ENCODE measurements at regions not wholly inside any gene's neighbourhood (a gene's known extent, or its start where the extent isn't known, plus 50 kb on each side); places are given as distances from the start of the nearest gene placed in this dataset.

- in situ Hi-C loops (cut with MboI; ENCODE audit: low sequenced_read_pairs in 4 of 4) (no loop called here), intact Hi-C loops (cut with DNase I; ENCODE audit: low total_unique reads) (no loop called here)
- Histone ChIP-seq H3K9me3 (no peaks in the 10 kb centered on the region), H3K4me3 (no peak overlapping the region), H3K36me3 (no peaks in the 10 kb centered on the region), H3K4me1 (peaks cover 0 to 6% of the 10 kb centered on the region in 2 donors), H3K27me3 (no peaks in the 10 kb centered on the region), H3K27ac (no peak overlapping the region)
- ATAC-seq (no peak), DNase-seq (no peak)
- no peak for TF ChIP-seq POLR2A (IDR thresholded peaks at IDR 0.05)
- no peak for TF ChIP-seq CTCF (IDR thresholded peaks at IDR 0.05 in 4 of 5, conservative IDR thresholded peaks at IDR 0.05 in 1 of 5)
Measured at GRCh38 chr9:18359335-18359734, 114.6 kb upstream of the ADAMTSL1 start.

- DNase-seq (no peak), ATAC-seq (no peak)
- TF ChIP-seq POLR2A (IDR thresholded peaks at IDR 0.05) (no peak), CTCF (IDR thresholded peaks at IDR 0.05 in 4 of 5, conservative IDR thresholded peaks at IDR 0.05 in 1 of 5) (no peak)
- in situ Hi-C loops (cut with MboI; ENCODE audit: low sequenced_read_pairs in 4 of 4) (no loop called here), intact Hi-C loops (cut with DNase I; ENCODE audit: low total_unique reads) (no loop called here)
- H3K36me3 ChIP-seq = no peaks in the 10 kb centered on the region
- no peak overlapping the region for H3K4me3 ChIP-seq
- H3K27me3 ChIP-seq = no peaks in the 10 kb centered on the region
- no peaks in the 10 kb centered on the region for H3K9me3 ChIP-seq
- peaks cover 0 to 6% of the 10 kb centered on the region in 2 donors for H3K4me1 ChIP-seq
- no peak overlapping the region for H3K27ac ChIP-seq
Measured at GRCh38 chr9:18360005-18360404, 113.9 kb upstream of the ADAMTSL1 start.

GRCh38 chr9:18361646-18362045, 112.3 kb upstream of the ADAMTSL1 start:
- Histone ChIP-seq H3K36me3 (no peaks in the 10 kb centered on the region), H3K27ac (no peak overlapping the region), H3K4me3 (no peak overlapping the region), H3K4me1 (peaks cover 0 to 6% of the 10 kb centered on the region in 2 donors), H3K9me3 (no peaks in the 10 kb centered on the region), H3K27me3 (no peaks in the 10 kb centered on the region)
- in situ Hi-C loops (cut with MboI; ENCODE audit: low sequenced_read_pairs in 4 of 4) (no loop called here), intact Hi-C loops (cut with DNase I; ENCODE audit: low total_unique reads) (no loop called here)
- no peak for DNase-seq
- ATAC-seq = no peak
- TF ChIP-seq POLR2A (IDR thresholded peaks at IDR 0.05) = no peak
- TF ChIP-seq CTCF (IDR thresholded peaks at IDR 0.05 in 4 of 5, conservative IDR thresholded peaks at IDR 0.05 in 1 of 5) = no peak

- no peak overlapping the region for H3K4me3 ChIP-seq
- H3K9me3 ChIP-seq = no peaks in the 10 kb centered on the region
- H3K27me3 ChIP-seq = no peaks in the 10 kb centered on the region
- no peak for ATAC-seq
- TF ChIP-seq POLR2A (IDR thresholded peaks at IDR 0.05) (no peak), CTCF (IDR thresholded peaks at IDR 0.05 in 4 of 5, conservative IDR thresholded peaks at IDR 0.05 in 1 of 5) (no peak)
- in situ Hi-C loops (cut with MboI; ENCODE audit: low sequenced_read_pairs in 4 of 4) (no loop called here), intact Hi-C loops (cut with DNase I; ENCODE audit: low total_unique reads) (no loop called here)
- H3K36me3 ChIP-seq = no peaks in the 10 kb centered on the region
- no peak overlapping the region for H3K27ac ChIP-seq
- no peak for DNase-seq
- H3K4me1 ChIP-seq = peaks cover 0 to 6% of the 10 kb centered on the region in 2 donors
Measured at GRCh38 chr9:18362166-18362565, 111.8 kb upstream of the ADAMTSL1 start.
